ENCODE measurements at regions not wholly inside any gene's neighbourhood (a gene's known extent, or its start where the extent isn't known, plus 50 kb on each side); places are given as distances from the start of the nearest gene placed in this dataset.
A peak's percentile ranks its signal among the peaks of the same experiment; 100 is the strongest.

- DNase-seq (ENCODE audit: low read depth), result no peak
Observed at GRCh38 chr5:167595196-167595595, 696.2 kb upstream of the WWC1 start.

GRCh38 chr5:167598166-167598565 is 693.3 kb upstream of the WWC1 start:
- no peak for DNase-seq (ENCODE audit: low read depth)

DNA sequence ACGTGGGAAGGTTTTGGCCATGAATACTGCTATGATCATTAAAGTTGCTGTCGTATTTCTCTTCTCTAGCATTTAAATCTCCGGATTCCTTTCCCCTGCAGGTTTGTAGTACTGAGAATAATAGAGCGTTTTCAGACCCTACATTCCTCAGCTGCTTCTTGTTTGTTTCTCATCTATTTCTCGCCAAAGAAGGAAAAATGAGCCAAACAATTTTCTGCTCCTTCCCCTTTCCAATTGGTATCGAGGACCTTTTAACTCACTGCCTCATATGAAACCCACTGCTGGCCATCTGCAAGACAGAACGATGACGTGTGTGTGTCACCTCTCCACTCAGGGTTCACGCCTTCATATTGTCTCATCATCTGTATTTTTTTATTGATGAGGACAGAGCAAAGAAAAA is 689.4 kb upstream of the WWC1 start:
- DNase-seq (ENCODE audit: low read depth), result no peak

DNA sequence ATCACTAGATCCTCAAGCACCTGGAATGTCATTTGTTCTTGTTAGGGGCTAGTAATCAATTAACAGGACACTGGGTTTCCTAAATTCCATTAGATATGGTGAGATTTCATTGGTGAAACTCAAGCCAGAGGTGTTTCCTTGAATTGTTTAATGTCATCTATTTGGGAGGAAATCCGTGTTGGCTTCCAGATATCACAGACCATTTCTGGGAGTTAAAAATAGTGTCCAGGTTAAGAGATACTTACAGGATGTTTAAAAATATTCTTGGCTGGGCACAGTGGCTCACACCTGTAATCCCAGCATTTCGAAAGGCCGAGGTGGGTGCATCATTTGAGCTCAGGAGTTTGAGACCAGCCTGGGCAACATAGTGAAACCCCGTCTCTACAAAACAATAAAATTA is 688.3 kb upstream of the WWC1 start:
- DNase-seq (ENCODE audit: low read depth), result no peak

GRCh38 chr5:167608390-167609272 is 682.8 kb upstream of the WWC1 start:
- DNase-seq (ENCODE audit: low read depth), result peak; percentile 7

DNA sequence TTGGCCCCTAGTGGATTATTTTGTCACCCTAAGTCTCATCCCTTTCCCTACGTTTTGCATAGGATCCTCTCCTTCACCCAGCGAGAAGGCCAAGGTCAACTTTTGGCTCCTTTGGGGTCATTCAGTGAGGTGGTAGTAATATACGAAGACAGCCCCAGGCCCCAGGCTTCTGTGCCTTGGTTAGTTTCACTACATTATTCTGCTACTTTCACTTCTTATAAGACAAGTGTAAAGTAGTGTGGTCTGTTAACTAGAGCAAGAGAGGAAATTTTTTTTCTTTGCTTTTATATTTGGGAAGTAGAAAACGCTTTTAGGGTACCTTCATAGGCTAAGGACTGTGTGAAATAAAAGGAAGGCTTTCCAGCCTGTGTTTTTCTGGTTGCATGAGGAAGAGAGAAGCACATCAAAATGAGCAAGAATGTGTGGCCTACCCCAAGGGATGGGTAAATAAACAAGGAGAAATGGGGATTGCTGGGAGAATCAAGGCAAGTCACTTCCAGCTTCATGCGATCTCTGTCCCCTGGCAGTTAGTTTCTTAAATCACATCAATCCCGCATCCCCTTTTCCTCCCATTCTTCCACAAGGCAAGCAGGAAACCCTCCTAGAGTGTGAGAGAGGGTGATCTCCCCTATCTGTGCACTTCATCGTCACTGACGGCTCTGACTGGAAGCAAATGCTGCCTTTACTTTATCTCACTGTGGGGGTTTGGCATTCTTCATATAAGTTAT is 677.0 kb upstream of the WWC1 start:
- no peak for DNase-seq (ENCODE audit: low read depth)

DNA sequence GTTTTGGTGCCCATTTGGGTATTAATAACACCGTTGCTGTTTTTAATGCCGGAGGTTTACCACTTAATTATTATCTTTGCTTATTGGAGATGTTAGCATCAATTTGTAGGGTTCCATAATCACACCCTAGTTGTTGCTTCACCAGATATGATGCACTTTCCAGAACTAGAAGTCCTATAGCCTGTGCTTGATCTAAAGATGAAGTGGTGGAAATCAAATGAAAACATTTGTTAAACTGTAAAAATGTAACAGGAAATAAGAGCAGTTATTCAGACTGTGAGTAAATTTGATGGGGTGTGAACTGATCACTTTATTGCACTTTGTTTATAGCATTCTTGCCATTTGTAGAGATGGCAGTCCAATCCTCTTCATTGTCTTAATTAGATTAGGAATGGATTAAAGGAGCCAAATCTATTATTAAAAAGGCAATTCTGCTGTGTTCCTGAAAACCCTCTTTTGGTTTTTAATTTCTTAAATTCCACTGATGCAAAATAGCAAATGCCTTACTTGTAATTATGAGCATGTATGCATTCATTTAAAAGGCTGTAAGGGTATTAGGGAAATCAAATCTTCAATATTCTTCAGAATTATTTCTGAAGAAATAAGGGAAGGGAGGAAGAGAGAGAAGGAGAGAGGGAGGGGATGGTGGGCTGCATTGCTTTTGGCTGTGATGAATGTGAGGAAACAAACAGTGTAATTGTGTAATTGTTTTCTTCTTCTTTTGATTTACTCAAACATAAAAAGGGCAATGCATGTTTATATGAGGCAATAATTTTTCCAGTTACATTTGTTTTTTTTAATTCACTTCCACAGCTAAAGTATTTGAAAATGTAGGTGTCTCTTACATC is 675.2 kb upstream of the WWC1 start:
- DNase-seq (ENCODE audit: low read depth), result no peak

GRCh38 chr5:167623354-167623753 is 668.1 kb upstream of the WWC1 start:
- DNase-seq (ENCODE audit: low read depth), result no peak

GRCh38 chr5:167624053-167624452 is 667.4 kb upstream of the WWC1 start:
- no peak for DNase-seq (ENCODE audit: low read depth)

DNA sequence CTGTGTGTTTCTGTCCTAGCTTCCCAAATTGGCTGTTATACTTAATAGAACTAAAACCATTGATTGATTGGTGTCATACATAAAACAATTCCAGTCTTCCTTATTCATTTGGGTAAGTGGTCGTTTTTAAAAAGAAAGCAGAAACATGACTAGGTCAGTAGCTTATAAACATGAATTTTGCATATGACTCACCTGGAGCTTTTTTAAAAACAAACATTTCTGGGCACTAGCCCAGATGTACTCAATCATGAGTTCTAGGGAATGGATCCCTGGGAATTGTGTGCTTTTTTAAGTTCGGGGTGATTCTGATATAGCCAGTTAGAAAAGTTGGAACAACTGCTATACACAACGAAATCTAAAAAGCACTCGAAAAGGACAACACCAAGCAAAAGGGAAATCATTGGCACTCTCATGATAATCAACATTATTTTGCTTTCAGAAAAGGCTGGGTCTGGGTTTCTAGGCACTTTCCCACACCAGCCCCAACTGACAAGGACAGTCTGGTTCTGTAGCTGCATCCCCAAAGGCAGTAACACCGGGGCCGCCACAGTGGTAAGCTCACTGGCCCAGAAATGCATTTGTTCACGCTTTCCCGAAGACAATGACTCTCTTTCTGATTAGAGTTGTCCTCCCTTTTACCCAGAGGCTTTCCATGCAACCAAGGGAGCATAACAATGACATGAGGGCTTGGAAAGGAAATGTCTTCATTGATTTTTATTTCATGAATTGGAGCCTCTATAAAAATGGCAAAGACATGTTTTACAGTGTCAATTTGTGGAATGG is 664.9 kb upstream of the WWC1 start:
- peak; percentile 51 for DNase-seq (ENCODE audit: low read depth)

- DNase-seq (ENCODE audit: low read depth), result no peak
Observed at GRCh38 chr5:167629634-167630033, 661.8 kb upstream of the WWC1 start.

- no peak for DNase-seq (ENCODE audit: low read depth)
Observed at GRCh38 chr5:167631191-167631590, 660.3 kb upstream of the WWC1 start.

DNA sequence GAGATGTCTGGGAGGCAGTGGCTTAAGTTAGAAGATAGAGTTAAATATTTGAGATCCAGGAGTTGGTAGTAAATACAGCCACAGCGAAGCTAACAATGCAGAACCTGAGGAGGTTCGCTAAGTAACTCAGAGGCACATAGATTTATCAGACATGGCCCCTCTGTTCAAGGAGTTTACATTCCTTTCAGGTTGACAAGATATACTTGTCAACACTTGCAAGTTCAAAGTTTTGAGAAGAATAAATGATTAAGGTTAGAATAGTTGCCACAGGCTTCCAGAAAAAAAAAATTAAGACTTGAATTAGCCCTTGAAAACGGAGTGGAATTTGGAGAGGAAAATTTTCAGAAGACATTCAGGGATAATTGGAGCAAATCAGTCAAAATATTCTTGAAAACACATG is 658.3 kb upstream of the WWC1 start:
- no peak for DNase-seq (ENCODE audit: low read depth)

DNA sequence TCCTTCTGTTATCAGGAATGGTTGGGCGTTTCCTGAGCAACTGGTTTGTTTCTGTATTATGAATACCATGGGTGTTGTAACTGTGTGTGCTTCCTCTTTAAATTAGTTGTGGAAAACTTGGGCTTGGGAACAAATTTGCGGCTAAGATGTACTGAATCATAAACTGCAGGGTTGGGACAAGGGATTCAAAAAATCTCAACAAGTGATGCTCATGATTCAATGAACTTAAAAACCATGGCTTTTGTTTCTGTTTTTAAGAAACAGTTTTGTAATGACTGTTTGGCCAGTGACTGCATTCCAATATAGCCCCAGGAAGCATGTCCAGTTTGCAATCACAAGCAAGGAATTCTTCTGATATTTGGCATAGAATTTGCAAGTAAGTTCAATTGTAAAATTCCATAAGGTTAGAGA is 657.5 kb upstream of the WWC1 start:
- DNase-seq (ENCODE audit: low read depth), result peak; percentile 82

- peak; percentile 81 for DNase-seq (ENCODE audit: low read depth)
Observed at GRCh38 chr5:167634432-167634831, 657.0 kb upstream of the WWC1 start.

- DNase-seq (ENCODE audit: low read depth), result no peak
Observed at GRCh38 chr5:167638816-167639215, 652.6 kb upstream of the WWC1 start.

DNA sequence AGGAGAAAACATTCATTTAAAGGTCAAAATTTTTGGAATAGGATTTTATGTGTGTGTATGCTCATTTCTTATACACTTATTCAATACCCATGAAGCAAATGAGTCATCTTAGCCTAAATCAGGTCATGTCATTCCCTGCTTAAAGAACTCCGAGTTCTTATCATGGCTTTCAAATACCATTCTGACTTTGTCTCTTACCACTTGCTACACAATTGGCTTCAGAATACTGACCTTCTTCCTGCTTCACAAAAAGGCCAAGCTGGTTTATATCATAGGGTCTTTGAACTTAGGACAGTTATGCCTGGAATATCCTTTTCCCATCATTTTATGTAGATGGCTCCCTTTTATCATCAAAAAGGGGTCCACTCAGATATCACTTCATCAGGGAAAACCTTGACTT is 652.2 kb upstream of the WWC1 start:
- DNase-seq (ENCODE audit: low read depth), result peak; percentile 83

DNA sequence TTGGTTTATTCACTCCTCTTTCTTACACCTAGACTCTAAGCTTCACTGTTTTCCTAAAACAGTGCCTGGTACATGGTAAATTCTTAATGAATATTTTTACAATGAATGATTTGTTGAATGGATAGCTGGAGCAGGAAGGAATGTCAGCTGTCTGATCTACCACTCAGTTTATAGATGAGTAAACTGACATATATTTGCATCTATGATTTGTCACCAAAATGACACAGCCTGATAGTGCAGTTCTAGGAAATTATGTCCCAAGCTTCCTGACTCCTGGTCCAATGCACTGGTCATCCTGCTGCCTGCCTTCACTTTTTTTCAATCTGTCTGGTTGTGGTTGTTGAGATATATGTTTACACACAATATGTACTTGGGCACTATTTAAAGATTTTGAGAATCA is 651.7 kb upstream of the WWC1 start:
- peak; percentile 53 for DNase-seq (ENCODE audit: low read depth)

DNA sequence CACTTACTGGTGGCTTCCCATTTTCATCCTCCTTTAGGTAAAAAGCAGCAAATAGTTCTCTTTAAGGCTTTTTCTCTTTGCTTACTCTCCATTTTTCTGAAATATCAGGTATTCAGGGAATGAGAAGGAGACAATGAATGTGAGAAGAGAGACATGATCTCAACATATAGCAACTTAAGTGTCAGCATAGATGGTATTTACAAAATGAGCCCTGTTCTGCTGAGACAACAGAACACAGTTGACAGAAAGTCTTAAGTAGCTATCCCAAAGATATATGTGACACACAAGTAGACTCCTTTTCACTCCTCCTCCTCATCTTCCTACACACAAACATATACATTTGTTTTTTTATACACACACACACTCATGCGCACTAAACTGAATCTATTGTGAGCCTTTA is 649.3 kb upstream of the WWC1 start:
- DNase-seq (ENCODE audit: low read depth), result no peak

DNA sequence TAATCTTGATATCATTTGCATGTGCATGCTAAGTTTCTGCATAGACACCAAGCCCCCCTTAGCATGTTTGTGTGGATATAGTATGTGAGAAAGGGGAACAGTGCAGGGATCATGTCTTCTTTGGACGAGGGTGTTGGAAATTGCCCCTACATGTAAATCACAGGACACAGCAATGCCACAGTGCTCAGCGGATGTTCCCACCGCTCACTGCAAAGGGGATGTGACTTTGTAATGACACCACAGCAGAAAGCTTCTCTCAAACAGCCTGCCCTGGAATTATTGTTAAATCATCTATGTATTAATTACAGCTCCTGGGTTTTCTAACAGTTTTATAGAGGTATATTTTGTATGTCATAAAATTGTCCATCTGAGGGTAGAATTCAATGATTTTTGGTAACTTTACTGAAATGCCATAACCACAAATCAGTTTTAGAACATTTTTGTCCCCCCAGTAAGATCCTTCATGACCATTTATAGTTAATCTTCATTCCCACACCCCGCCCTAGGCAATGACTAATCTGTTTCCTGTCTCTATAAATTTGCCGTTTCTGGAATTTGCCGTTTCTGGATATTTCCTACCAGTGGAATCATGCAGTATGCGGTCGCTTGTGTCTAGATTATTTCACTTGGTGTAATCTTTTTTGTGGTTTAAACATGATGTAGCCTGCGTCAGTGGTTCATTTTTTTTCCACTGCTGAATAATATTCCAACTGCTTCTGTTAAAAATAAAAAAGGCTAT is 648.5 kb upstream of the WWC1 start:
- DNase-seq (ENCODE audit: low read depth), result peak; percentile 96
